Sigmoid colon (tissue), 4 donors: ENCODE measurements at regions not wholly inside any gene's neighbourhood (a gene's known extent, or its start where the extent isn't known, plus 50 kb on each side); places are given as distances from the start of the nearest gene placed in this dataset.

Experiments
- CTCF ChIP-seq, 4 experiments: fragments of 450-650 bp in 3 of 4; fragments of 200-600 bp in 1 of 4; IDR thresholded peaks; one replicate each; pipeline ENCODE4 v1.5.1; 2016 to 2019; ENCODE audit warnings: antibody characterized with exemption in 4 of 4, mild to moderate bottlenecking in 3 of 4, moderate library complexity in 2 of 4
- POLR2A ChIP-seq, 2 donors: fragments of 450-650 bp; IDR thresholded peaks; one replicate each; pipeline ENCODE4 v1.6.1; 2016; ENCODE audit warnings: antibody characterized with exemption in 2 of 2, mild to moderate bottlenecking in 2 of 2, moderate library complexity in 2 of 2
- POLR2AphosphoS5 ChIP-seq, 4 donors: sonication (generic); formaldehyde crosslinking; IDR thresholded peaks; one replicate each; pipeline ENCODE4 v1.6.1; 2017; ENCODE audit warnings: antibody characterized with exemption in 4 of 4

- TF ChIP-seq CTCF (IDR thresholded peaks at IDR 0.05) (no peak), POLR2AphosphoS5 (IDR thresholded peaks at IDR 0.05) (no peak), POLR2A (IDR thresholded peaks at IDR 0.05) (no peak)
These were observed 1088.0 kb downstream of the AGBL1 start for GRCh38 chr15:87167706-87168105.
